SK-N-SH (cell line): ENCODE measurements at regions not wholly inside any gene's neighbourhood (a gene's known extent, or its start where the extent isn't known, plus 50 kb on each side); places are given as distances from the start of the nearest gene placed in this dataset.

Experiments
- CTCF ChIA-PET: fragments of 300-600, 350-600 bp; formaldehyde crosslinking; extraction: SDS; loops from one replicate; lab custom pipeline; 2021; lab: Yijun Ruan, JAX
- POLR2A ChIA-PET: fragments of 350-600 bp; sonication (Branson Sonifier 250); formaldehyde crosslinking; extraction: SDS; loops from one replicate; lab custom pipeline; 2020; ENCODE audit warnings: antibody characterized with exemption, inconsistent platforms; lab: Yijun Ruan, JAX
- DNase-seq: peaks from one replicate; pipeline ENCODE4 v3.0.0; 2012
- H2AFZ ChIP-seq: fragments of 200-600 bp; sonication (generic); 2 replicates; pipeline ENCODE4 v1.8.1; 2016; ENCODE audit warnings: antibody characterized with exemption, mild to moderate bottlenecking, low read depth
- H3F3A ChIP-seq: fragments of 200-600 bp; sonication (generic); replicated peaks from 2 replicates; pipeline ENCODE3; 2016; ENCODE audit warnings: antibody characterized with exemption, mild to moderate bottlenecking; ENCODE audit not compliant: insufficient read depth
- H3K27ac ChIP-seq, 2 experiments: fragments of 200-500 bp in 1 of 2; fragments of 200-600 bp in 1 of 2; sonication (Bioruptor generic) in 1 of 2; sonication (generic), shearing (Covaris generic) in 1 of 2; 2 replicates each; pipeline versions ENCODE4 v1.5.1 to v1.6.1; 2014 to 2016; ENCODE audit warnings: low read depth in 2 of 2, inconsistent platforms in 1 of 2, low read length in 1 of 2, mild to moderate bottlenecking in 1 of 2, mixed read lengths in 1 of 2
- H3K27me3 ChIP-seq: fragments of 200-600 bp; sonication (generic), shearing (Covaris generic); 2 replicates; pipeline ENCODE4 v1.6.1; 2016; ENCODE audit warnings: mixed run types; ENCODE audit not compliant: insufficient read depth
- H3K36me3 ChIP-seq, 2 experiments: fragments of 200-500 bp in 1 of 2; fragments of 200-600 bp in 1 of 2; sonication (Bioruptor generic) in 1 of 2; sonication (generic) in 1 of 2; replicated peaks in 1 of 2; 2 replicates each; pipeline versions ENCODE3 to v1.5.1; 2014 to 2016; ENCODE audit warnings: low read length in 1 of 2, mild to moderate bottlenecking in 1 of 2; ENCODE audit not compliant: insufficient read depth in 2 of 2, control insufficient read depth in 1 of 2
- H3K4me1 ChIP-seq, 2 experiments: fragments of 200-500 bp in 1 of 2; fragments of 200-600 bp in 1 of 2; sonication (Bioruptor generic) in 1 of 2; sonication (generic), shearing (Covaris generic) in 1 of 2; 2 replicates each; pipeline versions ENCODE4 v1.5.1 to v1.6.1; 2014 to 2016; ENCODE audit warnings: low read depth in 1 of 2, low read length in 1 of 2, mixed run types in 1 of 2; ENCODE audit not compliant: insufficient read depth in 2 of 2, control insufficient read depth in 1 of 2
- H3K4me2 ChIP-seq: fragments of 200-600 bp; sonication (generic), shearing (Covaris generic); 2 replicates; pipeline ENCODE4 v1.6.1; 2017; ENCODE audit warnings: mixed run types
- H3K4me3 ChIP-seq, 2 experiments: fragments of 200-500 bp in 1 of 2; fragments of 200-600 bp in 1 of 2; sonication (Bioruptor generic) in 1 of 2; sonication (generic), shearing (Covaris generic) in 1 of 2; 2 replicates each; pipeline versions ENCODE4 v1.5.1 to v1.8.1; 2014 to 2016; ENCODE audit warnings: low read depth in 2 of 2, inconsistent platforms in 1 of 2, low read length in 1 of 2, mild to moderate bottlenecking in 1 of 2, mixed read lengths in 1 of 2, moderate library complexity in 1 of 2
- H3K79me2 ChIP-seq: fragments of 200-600 bp; sonication (generic); 2 replicates; pipeline ENCODE4 v1.8.1; 2017; ENCODE audit warnings: mild to moderate bottlenecking; ENCODE audit not compliant: insufficient read depth
- H3K9ac ChIP-seq: fragments of 200-600 bp; sonication (generic); 2 replicates; pipeline ENCODE4 v1.6.1; 2017; ENCODE audit warnings: mixed run types
- H3K9me2 ChIP-seq: fragments of 200-600 bp; sonication (generic); 2 replicates; pipeline ENCODE4 v1.6.1; 2017; ENCODE audit warnings: mixed run types
- H3K9me3 ChIP-seq: fragments of 200-600 bp; sonication (generic); 2 replicates; pipeline ENCODE4 v1.6.1; 2017; ENCODE audit warnings: mixed run types, mild to moderate bottlenecking, moderate library complexity
- H4K20me1 ChIP-seq: fragments of 200-600 bp; sonication (generic); 2 replicates; pipeline ENCODE4 v1.6.1; 2017; ENCODE audit warnings: mild to moderate bottlenecking, mixed run types; ENCODE audit not compliant: insufficient read depth
- CHD2 ChIP-seq: fragments of 150-350 bp; IDR thresholded peaks from 2 replicates; pipeline ENCODE4 v1.6.1; 2018; ENCODE audit warnings: low read length; ENCODE audit not compliant: partially characterized antibody
- ELF1 ChIP-seq: IDR thresholded peaks from 2 replicates; pipeline ENCODE4 v1.4.0; 2012
- EP300 ChIP-seq, 2 experiments: IDR thresholded peaks; 2 replicates each; pipeline versions ENCODE4 v1.4.0 to v1.6.1; 2012; ENCODE audit warnings: borderline replicate concordance in 1 of 2, low read depth in 1 of 2, low read length in 1 of 2
- EZH2phosphoT487 ChIP-seq: fragments of 200-600 bp; sonication (generic); IDR thresholded peaks from 2 replicates; pipeline ENCODE4 v1.6.1; 2017; ENCODE audit warnings: low read depth, mixed run types, mild to moderate bottlenecking, antibody characterized with exemption, moderate library complexity, borderline replicate concordance
- FOXJ3 ChIP-seq: sonication (generic); formaldehyde crosslinking; IDR thresholded peaks from 2 replicates; pipeline ENCODE4 v1.5.1; 2020; ENCODE audit warnings: mild to moderate bottlenecking, missing genetic modification reagents
- GABPA ChIP-seq: IDR thresholded peaks from 2 replicates; pipeline ENCODE4 v1.4.0; 2012; ENCODE audit warnings: low read depth, mild to moderate bottlenecking
- MEF2A ChIP-seq: IDR thresholded peaks from 2 replicates; pipeline ENCODE4 v1.4.0; 2012; ENCODE audit warnings: low read depth, borderline replicate concordance
- MXI1 ChIP-seq: IDR thresholded peaks from 2 replicates; pipeline ENCODE4 v1.6.1; 2012; ENCODE audit warnings: mild to moderate bottlenecking, low read depth, low read length, improper control_type of control experiment
- RAD21 ChIP-seq: IDR thresholded peaks from 2 replicates; pipeline ENCODE4 v1.6.1; 2012; ENCODE audit warnings: mild to moderate bottlenecking, low read length
- RCOR1 ChIP-seq: fragments of 150-350 bp; IDR thresholded peaks from 2 replicates; pipeline ENCODE4 v1.6.1; 2017; ENCODE audit warnings: antibody characterized with exemption, low read length
- RXRA ChIP-seq: IDR thresholded peaks from 2 replicates; pipeline ENCODE4 v1.4.0; 2012; ENCODE audit warnings: low read depth, mild to moderate bottlenecking, borderline replicate concordance
- SIN3A ChIP-seq: IDR thresholded peaks from 2 replicates; pipeline ENCODE4 v1.6.1; 2012; ENCODE audit warnings: low read depth, mild to moderate bottlenecking, low read length, moderate library complexity, borderline replicate concordance
- SMC3 ChIP-seq: IDR thresholded peaks from 2 replicates; pipeline ENCODE4 v1.6.1; 2012; ENCODE audit warnings: low read depth, low read length, improper control_type of control experiment
- TAF1 ChIP-seq: IDR thresholded peaks from 2 replicates; pipeline ENCODE4 v1.6.1; 2012; ENCODE audit warnings: low read depth, mild to moderate bottlenecking, low read length, moderate library complexity, borderline replicate concordance
- TCF12 ChIP-seq: IDR thresholded peaks from 2 replicates; pipeline ENCODE4 v1.4.0; 2012
- WGBS: methylation state at CpG from one replicate; pipeline ENCODE4 v1.1.6; 2017; ENCODE audit warnings: low lambda C conversion rate; 5-methylcytosine and 5-hydroxymethylcytosine counted together
- TF ChIP-seq, protein P1 (sequence below): IDR thresholded peaks from 2 replicates; pipeline ENCODE4 v1.4.0; 2012; ENCODE audit warnings: low read depth
- TF ChIP-seq, protein P2 (sequence below): IDR thresholded peaks from 2 replicates; pipeline ENCODE4; 2012
- TF ChIP-seq, protein P3 (sequence below): fragments of 150-350 bp; IDR thresholded peaks from 2 replicates; pipeline ENCODE4 v1.6.1; 2017; ENCODE audit warnings: antibody characterized with exemption, low read length, low read depth, borderline replicate concordance
- TF ChIP-seq, protein P4 (sequence below): fragments of 200-600 bp; sonication (generic); IDR thresholded peaks from 2 replicates; pipeline ENCODE4 v1.6.1; 2017; ENCODE audit warnings: antibody characterized with exemption, mild to moderate bottlenecking, moderate library complexity

DNA sequence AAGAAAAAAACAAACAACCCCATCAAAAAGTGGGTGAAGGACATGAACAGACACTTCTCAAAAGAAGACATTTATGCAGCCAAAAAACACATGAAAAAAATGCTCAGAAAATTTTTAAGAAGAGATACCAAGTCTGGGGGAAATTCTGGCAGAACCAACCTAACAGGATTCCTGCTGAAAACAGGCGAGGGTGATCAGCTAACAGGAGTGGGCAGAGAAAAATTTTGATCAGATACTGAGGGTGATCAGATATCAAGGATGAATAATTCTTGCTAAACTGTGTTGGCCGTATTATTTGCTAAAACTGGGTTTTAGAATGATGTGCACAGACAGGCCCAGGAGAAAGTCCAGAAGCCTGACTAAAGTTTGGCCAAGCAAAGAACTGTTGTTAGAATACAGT lies 557.3 kb downstream of the CD109 start:
- TF ChIP-seq RXRA, result no peak
- no peak for TF ChIP-seq FOXJ3 (CRISPR knock-in tag)
- POLR2A ChIA-PET, result no interaction called here
- Histone ChIP-seq H2AFZ (no peak overlapping the region), H3F3A (no peaks in the 10 kb centered on the region), H3K9ac (no peak overlapping the region), H3K4me3 (no peak overlapping the region), H3K36me3 (no peaks in the 10 kb centered on the region), H4K20me1 (no peaks in the 10 kb centered on the region), H3K27me3 (no peaks in the 10 kb centered on the region), H3K79me2 (no peaks in the 10 kb centered on the region), H3K9me2 (no peaks in the 10 kb centered on the region), H3K4me1 (no peaks in the 10 kb centered on the region; a peak in 1 of 4 replicates), H3K27ac (no peak overlapping the region), H3K9me3 (no peaks in the 10 kb centered on the region), H3K4me2 (no peak overlapping the region)
- CTCF ChIA-PET, result no interaction called here
- no peak for DNase-seq
- 12% methylated on average over 2 of the region's 2 CpGs for WGBS

DNA sequence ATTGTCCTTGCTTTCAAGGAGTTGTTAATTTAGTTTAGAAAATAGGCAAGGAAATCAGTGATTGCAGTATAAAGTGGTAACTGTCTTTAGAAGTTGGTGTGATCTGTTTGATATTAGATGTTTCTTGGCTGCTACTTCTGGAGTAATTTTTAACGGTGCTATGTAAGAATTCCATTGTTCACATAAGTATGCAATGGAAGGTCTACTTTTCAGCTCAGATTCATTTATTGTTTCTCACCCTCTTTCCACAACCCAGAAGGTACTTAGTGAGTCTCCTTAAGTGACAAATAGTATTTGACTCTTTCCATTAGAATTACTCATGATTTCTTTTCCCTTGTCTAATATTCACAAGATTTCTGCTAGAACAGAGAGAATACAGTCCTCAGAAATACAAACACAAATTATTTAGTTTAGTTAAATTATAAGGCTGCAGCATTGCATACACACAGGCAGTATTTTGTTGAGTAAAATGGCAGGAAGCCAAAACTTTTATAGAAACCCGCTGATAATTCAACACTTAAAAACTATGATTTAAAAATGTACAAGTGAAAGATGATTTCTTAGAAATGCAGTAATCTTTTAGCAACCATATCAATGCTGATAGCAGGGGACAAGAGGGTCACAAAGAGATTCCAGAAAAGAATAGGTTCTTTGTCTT lies 554.3 kb downstream of the CD109 start:
- no peak overlapping the region for H3K4me2 ChIP-seq
- no peak overlapping the region for H2AFZ ChIP-seq
- ChIA-PET POLR2A (no interaction called here), CTCF (no interaction called here)
- H3K36me3 ChIP-seq, result no peaks in the 10 kb centered on the region
- no peaks in the 10 kb centered on the region; a peak in 1 of 4 replicates for H3K4me1 ChIP-seq
- H3K9me3 ChIP-seq, result no peaks in the 10 kb centered on the region
- no peaks in the 10 kb centered on the region for H3F3A ChIP-seq
- H3K9me2 ChIP-seq, result no peaks in the 10 kb centered on the region
- WGBS, result 0% methylated on average over 2 of the region's 2 CpGs
- no peaks in the 10 kb centered on the region for H4K20me1 ChIP-seq
- no peak for DNase-seq
- no peak for TF ChIP-seq RXRA
- no peak for TF ChIP-seq CHD2
- no peak for TF ChIP-seq TCF12
- TF ChIP-seq EP300 (IDR thresholded peaks at IDR 0.05; ENCODE audit: borderline replicate concordance in 1 of 2, low read depth in 1 of 2, low read length in 1 of 2), result no peak
- no peak for TF ChIP-seq EZH2phosphoT487
- TF ChIP-seq, protein P1, sequence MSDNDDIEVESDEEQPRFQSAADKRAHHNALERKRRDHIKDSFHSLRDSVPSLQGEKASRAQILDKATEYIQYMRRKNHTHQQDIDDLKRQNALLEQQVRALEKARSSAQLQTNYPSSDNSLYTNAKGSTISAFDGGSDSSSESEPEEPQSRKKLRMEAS, result no peak
- TF ChIP-seq RAD21, result no peak
- no peak overlapping the region for H3K9ac ChIP-seq
- no peak overlapping the region for H3K4me3 ChIP-seq
- H3K27me3 ChIP-seq, result no peaks in the 10 kb centered on the region
- no peaks in the 10 kb centered on the region for H3K79me2 ChIP-seq
- H3K27ac ChIP-seq, result no peak overlapping the region

DNA sequence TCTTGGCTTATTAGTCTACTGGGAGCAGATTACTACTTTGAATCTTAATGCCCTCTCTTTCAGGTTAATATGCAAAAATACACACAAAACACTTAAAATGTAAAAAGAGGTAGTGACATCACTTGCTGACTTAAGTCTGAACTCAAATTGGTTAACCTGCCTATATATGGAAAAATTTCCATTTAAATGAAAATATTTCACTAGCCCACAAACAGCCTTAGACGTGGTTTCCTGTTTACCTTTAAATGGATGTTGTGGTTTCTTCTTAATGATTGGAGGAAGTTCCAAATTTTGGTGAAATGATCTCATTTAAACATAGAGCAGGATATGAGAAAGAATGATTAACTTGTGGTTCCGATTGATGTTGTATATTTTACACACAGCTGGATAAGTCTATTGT lies 553.7 kb downstream of the CD109 start:
- H2AFZ ChIP-seq, result no peak overlapping the region

More for the DNA sequence above, 553.7 kb downstream of the CD109 start:
- Histone ChIP-seq H3F3A (no peaks in the 10 kb centered on the region), H3K27ac (no peak overlapping the region), H3K9me3 (no peaks in the 10 kb centered on the region), H4K20me1 (no peaks in the 10 kb centered on the region), H3K27me3 (no peaks in the 10 kb centered on the region), H3K79me2 (no peaks in the 10 kb centered on the region), H3K4me1 (no peaks in the 10 kb centered on the region; a peak in 1 of 4 replicates), H3K36me3 (no peaks in the 10 kb centered on the region), H3K9me2 (no peaks in the 10 kb centered on the region), H3K4me2 (no peak overlapping the region), H3K4me3 (no peak overlapping the region), H3K9ac (no peak overlapping the region)
- ChIA-PET POLR2A (no interaction called here), CTCF (no interaction called here)
- TF ChIP-seq, protein P2, sequence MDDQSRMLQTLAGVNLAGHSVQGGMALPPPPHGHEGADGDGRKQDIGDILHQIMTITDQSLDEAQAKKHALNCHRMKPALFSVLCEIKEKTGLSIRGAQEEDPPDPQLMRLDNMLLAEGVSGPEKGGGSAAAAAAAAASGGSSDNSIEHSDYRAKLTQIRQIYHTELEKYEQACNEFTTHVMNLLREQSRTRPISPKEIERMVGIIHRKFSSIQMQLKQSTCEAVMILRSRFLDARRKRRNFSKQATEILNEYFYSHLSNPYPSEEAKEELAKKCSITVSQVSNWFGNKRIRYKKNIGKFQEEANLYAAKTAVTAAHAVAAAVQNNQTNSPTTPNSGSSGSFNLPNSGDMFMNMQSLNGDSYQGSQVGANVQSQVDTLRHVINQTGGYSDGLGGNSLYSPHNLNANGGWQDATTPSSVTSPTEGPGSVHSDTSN, result no peak
- TF ChIP-seq RCOR1, result no peak
- no peak for TF ChIP-seq MXI1
- no peak for TF ChIP-seq TCF12
- TF ChIP-seq ELF1, result no peak
- TF ChIP-seq SMC3, result no peak
- TF ChIP-seq MEF2A, result no peak
- no peak for TF ChIP-seq TAF1
- TF ChIP-seq SIN3A, result no peak
- TF ChIP-seq, protein P3, sequence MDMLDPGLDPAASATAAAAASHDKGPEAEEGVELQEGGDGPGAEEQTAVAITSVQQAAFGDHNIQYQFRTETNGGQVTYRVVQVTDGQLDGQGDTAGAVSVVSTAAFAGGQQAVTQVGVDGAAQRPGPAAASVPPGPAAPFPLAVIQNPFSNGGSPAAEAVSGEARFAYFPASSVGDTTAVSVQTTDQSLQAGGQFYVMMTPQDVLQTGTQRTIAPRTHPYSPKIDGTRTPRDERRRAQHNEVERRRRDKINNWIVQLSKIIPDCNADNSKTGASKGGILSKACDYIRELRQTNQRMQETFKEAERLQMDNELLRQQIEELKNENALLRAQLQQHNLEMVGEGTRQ, result no peak
- TF ChIP-seq, protein P4, sequence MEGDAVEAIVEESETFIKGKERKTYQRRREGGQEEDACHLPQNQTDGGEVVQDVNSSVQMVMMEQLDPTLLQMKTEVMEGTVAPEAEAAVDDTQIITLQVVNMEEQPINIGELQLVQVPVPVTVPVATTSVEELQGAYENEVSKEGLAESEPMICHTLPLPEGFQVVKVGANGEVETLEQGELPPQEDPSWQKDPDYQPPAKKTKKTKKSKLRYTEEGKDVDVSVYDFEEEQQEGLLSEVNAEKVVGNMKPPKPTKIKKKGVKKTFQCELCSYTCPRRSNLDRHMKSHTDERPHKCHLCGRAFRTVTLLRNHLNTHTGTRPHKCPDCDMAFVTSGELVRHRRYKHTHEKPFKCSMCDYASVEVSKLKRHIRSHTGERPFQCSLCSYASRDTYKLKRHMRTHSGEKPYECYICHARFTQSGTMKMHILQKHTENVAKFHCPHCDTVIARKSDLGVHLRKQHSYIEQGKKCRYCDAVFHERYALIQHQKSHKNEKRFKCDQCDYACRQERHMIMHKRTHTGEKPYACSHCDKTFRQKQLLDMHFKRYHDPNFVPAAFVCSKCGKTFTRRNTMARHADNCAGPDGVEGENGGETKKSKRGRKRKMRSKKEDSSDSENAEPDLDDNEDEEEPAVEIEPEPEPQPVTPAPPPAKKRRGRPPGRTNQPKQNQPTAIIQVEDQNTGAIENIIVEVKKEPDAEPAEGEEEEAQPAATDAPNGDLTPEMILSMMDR, result no peak
- no peak for TF ChIP-seq CHD2
- no peak for TF ChIP-seq GABPA
- WGBS, result 5% methylated on average over 2 of the region's 2 CpGs
- no peak for DNase-seq
